Cardiac fibroblast (primary cell): ENCODE measurements at regions not wholly inside any gene's neighbourhood (a gene's known extent, or its start where the extent isn't known, plus 50 kb on each side); places are given as distances from the start of the nearest gene placed in this dataset.

Experiments used
- DNase-seq, 2 donors: peaks; one replicate each; pipeline versions ENCODE4 v3.0.0 to v3.0.0-alpha.2; 2010; ENCODE audit warnings: low read depth in 2 of 2
- H3K4me3 ChIP-seq, 2 donors: replicated peaks in 1 of 2; 1 replicate in 1 of 2; 2 replicates in 1 of 2; pipeline ENCODE4 v1.5.1; 2011; ENCODE audit warnings: low read depth in 2 of 2, low read length in 2 of 2, mild to moderate bottlenecking in 2 of 2, moderate library complexity in 1 of 2
- TF ChIP-seq, protein P1 (sequence below): IDR thresholded peaks from one replicate; pipeline ENCODE4 v1.5.1; 2011; ENCODE audit warnings: low read depth, mild to moderate bottlenecking, low read length, inconsistent platforms

DNA sequence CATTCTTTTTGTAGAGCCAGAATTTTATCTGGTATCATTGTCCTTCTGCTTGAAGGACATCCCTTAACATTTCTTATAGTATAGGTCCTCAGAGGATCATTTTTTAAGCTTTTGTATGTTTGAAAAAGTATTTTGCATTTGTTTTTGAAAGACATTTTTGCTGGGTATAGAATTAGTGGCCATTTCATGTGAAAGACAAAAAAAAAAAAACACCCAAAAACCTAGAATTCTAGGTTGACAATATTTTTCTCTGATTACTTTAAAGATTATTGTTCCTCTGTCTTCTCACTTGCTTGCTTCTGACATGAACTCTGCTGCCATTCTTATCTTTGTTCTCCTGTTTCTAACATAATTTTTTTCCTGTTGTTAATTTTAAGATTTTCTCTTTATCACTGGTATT lies 75.7 kb upstream of the SLC22A16 start:
- TF ChIP-seq, protein P1, sequence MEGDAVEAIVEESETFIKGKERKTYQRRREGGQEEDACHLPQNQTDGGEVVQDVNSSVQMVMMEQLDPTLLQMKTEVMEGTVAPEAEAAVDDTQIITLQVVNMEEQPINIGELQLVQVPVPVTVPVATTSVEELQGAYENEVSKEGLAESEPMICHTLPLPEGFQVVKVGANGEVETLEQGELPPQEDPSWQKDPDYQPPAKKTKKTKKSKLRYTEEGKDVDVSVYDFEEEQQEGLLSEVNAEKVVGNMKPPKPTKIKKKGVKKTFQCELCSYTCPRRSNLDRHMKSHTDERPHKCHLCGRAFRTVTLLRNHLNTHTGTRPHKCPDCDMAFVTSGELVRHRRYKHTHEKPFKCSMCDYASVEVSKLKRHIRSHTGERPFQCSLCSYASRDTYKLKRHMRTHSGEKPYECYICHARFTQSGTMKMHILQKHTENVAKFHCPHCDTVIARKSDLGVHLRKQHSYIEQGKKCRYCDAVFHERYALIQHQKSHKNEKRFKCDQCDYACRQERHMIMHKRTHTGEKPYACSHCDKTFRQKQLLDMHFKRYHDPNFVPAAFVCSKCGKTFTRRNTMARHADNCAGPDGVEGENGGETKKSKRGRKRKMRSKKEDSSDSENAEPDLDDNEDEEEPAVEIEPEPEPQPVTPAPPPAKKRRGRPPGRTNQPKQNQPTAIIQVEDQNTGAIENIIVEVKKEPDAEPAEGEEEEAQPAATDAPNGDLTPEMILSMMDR, result no peak
- DNase-seq, result no peak
- no peak overlapping the region for H3K4me3 ChIP-seq

DNA sequence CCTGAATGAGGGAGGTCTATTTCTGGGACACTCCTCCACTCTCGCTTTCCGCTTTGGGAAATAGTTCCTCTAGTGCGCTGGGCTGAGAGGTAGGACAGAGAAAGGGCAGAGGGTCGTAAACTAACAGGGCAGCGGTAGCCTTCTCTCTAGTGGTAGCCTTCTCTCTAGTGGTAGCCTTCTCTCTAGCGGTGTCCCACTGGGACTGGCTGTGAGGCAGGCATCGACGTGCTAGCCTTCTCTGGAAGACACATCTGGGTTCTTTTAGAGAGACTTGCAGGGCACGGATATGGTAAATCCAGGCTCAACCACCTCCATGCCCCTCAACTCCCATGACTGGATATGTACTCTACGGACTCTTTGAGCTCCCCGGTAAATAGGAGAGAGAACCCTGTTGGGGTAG lies 74.7 kb upstream of the SLC22A16 start:
- no peak overlapping the region for H3K4me3 ChIP-seq
- DNase-seq, result no peak
- TF ChIP-seq, protein P1, result no peak

DNA sequence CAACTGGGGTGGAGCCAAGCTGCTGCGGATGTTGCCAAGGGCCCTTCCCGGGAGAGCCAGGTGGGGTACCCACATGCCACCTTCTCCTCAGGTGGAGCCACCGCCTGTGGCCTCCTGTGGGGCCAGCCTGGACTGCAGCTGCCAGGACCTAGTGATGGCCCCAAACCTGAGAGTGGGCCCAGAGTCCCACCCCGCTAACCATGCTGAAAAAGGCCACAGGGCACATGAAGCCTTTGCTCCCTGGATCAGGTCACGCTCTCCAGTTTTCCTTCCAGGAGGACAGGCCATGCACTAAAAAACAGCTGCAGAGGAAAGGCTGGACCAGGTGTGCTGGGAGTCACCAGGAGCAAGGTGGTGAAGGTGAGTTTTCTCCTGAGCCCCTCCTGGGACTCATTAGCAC lies 73.9 kb upstream of the SLC22A16 start:
- TF ChIP-seq, protein P1, result no peak
- no peak overlapping the region for H3K4me3 ChIP-seq
- no peak for DNase-seq

DNA sequence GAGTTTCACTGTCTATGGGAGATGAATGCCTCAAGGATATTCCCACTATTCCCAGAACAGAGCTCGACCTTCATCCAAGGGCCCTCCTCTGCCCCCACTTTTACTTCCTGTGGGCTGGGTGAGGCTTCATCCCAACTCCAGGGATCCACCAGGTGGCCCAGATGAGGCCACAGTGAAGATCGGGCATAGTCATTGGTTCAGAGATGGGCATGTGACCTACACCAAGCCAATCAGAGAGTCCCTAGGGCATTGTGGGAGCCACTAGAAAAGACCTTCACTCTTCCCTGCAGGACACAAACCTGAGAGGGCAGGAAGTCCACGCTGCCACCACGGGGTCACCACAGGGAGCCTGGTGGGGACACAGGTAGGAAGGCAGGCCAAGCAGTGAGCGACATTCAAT lies 72.9 kb upstream of the SLC22A16 start:
- no peak overlapping the region for H3K4me3 ChIP-seq
- TF ChIP-seq, protein P1, result no peak
- no peak for DNase-seq

DNA sequence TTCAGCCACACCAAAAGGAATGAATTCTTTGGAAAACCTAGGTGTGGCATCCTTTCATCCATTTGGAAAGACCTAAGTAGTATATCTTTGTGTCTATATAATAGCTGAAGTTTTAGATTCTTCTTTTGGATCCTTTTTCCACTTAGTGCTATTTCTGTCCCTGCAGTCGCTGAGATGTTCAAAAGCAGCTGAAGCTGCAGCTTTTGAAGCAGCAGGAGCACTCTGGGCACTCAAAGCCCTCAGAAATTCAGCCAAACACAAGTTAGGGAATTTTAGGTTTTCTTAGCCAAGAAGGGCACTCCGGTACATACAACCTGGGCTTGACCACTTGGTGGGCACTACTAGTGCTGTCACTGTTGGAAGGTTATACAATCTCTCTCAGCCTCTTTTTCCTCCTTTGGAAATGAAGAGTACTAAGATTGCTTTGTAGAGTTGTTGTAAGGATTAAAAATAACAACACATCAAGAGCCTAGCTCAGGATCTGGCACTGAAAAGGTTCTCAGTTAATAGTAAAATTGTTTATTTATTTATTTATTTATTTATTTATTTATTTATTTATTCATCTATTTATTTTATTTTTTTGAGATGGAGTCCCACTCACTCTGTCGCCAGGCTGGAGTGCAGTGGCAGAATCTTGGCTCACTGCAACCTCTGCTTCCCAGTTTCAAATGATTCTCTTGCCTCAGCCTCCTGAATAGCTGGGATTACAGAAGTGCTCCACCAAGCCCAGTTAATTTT lies 71.9 kb upstream of the SLC22A16 start:
- H3K4me3 ChIP-seq, result no peak overlapping the region
- DNase-seq, result no peak
- TF ChIP-seq, protein P1, result no peak

DNA sequence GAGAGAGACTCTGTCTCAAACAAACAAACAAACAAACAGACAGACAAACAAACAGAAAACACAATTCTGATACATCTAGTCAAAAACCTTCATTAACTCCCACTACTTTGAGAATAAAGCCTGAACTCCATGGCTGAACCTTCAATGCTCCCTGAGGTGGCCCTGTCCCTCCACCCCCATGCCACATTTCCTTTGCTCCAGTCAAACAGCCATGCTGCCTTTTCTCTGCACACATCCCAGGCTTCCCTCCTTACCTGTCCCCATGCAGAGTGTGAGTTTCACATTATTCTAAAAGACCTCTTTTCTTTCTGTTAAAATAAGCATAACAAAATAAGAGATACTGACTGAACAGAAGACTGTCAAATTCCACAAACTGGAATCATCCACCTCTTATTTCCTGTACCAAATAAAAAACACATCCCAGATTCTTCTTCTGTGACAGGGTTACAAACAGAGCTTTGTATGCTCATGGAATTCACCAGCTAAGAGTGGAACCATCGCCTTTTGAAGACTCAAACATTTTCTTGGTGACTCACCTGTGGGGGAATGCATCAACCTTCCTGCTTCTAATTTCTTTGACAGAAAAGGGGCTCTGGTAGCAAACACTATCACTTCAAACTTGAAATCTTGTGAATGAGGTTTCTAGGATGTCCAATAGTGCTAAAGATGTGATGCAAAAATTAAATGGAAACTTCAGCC lies 71.0 kb upstream of the SLC22A16 start:
- no peak overlapping the region for H3K4me3 ChIP-seq
- TF ChIP-seq, protein P1, result no peak
- peak in 1 of 2 donors; percentile 65 for DNase-seq
